Activated CD4-positive, alpha-beta T cell treated with anti-CD3 and anti-CD28 coated beads, Interleukin-2, amount 50 U/mL, for 1 hour (primary cell): ENCODE measurements at regions not wholly inside any gene's neighbourhood (a gene's known extent, or its start where the extent isn't known, plus 50 kb on each side); places are given as distances from the start of the nearest gene placed in this dataset.

Source experiments
- DNase-seq: peaks from one replicate; pipeline ENCODE4 v3.0.0-alpha.2; 2020

DNA sequence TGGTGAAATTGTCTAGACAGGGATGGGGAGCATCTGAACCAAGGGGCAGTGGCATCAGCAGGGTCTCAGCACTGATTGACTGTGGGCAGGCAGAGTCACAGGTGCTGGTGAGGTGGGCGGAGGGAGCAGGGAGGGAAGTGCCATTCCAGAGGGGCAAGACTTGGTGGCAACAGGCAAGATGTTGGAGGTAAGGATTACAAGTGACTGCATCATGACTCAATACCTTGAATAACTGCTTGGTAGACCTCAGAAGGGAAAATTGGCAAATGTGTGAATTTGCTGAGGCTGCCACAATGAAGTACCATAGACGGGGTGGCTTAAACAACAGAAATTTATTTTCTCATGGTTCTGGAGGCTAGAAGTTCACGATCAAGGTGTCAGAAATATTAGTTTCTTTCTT, 419.1 kb downstream of the HS3ST3B1 start:
- no peak for DNase-seq

GRCh38 chr17:14717859-14718258, 417.0 kb downstream of the HS3ST3B1 start:
- DNase-seq: no peak

GRCh38 chr17:14715561-14715960, 414.7 kb downstream of the HS3ST3B1 start:
- DNase-seq: no peak

GRCh38 chr17:14712611-14713021, 411.7 kb downstream of the HS3ST3B1 start:
- DNase-seq: no peak

GRCh38 chr17:14704121-14704520, 403.2 kb downstream of the HS3ST3B1 start:
- DNase-seq: no peak

- no peak for DNase-seq
Measured at GRCh38 chr17:14701886-14702285, 401.0 kb downstream of the HS3ST3B1 start.

DNA sequence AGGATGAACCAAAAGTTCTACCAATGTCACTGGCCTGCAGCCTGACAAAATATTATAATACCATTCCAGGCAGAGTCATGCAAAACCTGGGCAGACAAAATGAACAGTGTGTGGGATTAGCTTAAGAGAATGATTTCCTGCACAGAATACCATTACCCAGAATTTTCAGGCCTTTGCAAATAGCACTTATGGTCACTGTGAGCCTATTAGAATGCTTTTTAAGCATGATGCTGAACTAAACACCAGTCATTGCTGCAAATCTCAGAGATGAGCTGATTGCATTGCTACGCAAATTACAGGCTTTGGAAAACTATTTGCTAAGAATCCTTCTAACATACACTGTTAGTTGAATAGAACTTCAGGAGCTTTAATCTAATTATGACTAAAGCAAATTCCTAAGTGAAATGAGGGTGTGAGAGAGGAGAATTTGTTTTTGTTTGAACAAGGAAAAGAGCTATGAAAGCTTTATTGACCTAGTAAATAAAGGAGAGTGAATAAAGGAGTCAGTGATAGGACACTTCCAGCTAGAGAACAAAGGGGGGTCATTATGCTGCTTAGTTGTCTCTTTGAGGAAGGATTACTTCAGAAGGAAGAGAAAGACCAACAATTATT, 398.8 kb downstream of the HS3ST3B1 start:
- no peak for DNase-seq

DNA sequence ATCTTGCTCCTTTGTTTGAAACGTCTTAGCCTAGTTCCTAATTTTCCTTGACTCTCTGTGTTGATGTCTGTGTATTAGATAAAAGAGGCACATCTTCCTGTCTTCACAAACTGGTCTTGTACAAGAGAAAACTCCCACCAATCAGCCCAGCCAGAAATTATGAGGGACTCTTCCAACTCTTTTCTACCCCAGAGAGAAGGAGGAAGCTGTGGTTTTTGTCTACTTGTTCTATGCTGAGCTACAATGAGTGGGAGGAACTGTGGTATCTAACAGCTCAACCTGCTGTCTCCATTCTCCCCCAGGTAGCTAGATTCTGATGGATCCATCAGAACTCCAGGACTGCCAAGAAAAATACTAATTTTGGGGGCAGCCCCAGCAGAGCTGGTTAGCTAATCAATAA, 392.5 kb downstream of the HS3ST3B1 start:
- DNase-seq: no peak

DNA sequence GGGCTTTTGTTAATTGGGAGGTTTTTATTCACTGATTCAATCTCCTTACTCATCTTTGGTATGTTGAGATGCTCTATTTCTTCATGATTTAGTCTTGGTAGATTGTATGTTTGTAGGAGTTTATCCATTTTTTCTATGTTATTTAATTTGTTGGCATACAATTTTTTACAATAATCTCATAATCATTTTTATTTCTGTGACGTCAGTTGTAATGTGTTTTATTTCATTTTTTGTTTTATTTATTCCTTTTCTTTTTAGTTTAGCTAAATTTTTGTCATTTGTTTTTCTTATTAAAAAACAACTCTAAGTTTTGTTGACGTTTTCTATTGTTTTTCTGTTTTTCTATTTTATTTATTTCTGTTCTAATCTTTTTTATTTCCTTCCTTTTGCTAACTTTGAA, 389.8 kb downstream of the HS3ST3B1 start:
- DNase-seq: no peak

- DNase-seq: no peak
Measured at GRCh38 chr17:14688134-14688533, 387.3 kb downstream of the HS3ST3B1 start.

DNA sequence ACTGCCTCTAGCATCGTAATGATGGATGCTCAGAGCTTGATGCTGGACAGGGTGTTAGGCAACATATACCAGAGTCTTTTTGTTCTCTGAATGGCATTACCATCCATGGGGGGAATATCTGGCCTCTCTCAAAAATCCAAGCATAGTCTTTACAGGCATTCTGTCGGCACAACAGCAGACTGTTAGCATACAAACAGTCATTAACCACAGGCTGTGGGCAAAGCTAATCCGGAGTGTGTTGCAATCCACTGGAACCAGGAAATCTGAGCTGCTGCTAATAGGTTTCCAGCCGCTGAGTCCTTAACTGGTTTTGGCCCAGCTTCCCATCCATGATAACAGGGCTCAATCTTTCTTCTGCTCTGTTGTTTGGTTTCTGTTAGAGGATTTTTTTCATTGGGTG, 371.9 kb downstream of the HS3ST3B1 start:
- DNase-seq: no peak

- DNase-seq: no peak
Measured at GRCh38 chr17:14670861-14671260, 370.0 kb downstream of the HS3ST3B1 start.

DNA sequence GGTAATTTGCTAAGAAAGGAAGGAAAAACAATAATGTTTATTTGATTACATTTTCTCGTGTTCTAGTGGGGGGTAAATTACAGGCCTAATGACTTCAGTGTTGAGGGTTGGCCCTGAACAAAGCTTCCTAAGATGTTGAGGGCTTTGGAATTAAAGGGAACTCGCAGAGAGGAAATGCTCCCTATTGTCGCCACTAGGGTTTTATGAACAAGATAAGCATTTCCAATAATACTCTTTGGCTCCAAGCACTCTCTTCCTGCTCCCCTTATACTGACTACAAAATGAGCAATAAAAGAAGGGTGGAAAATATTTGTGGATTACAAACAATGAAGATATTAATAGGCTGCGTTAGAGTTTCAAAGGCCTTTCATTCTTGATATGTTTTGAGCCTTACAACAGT, 363.6 kb downstream of the HS3ST3B1 start:
- no peak for DNase-seq

- DNase-seq: no peak
Measured at GRCh38 chr17:14641117-14641516, 340.2 kb downstream of the HS3ST3B1 start.

DNA sequence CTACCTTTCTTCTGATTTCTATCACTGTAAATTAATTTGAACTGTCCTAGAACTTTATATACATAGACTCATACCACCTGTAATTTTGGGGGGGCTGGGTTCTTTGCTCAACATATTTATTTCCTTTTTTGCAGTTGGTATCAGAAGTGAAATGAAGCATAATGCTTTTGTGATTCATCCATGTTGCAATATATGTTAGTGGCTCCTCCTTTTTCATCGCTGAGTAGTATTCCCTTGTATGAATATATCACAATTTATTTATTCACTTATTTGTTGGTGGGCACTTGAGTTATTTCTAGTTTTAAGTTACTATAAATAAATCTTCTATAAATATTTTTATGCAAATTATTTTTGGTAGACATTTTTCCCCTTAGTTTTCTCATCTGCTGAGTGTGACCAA, 336.4 kb downstream of the HS3ST3B1 start:
- no peak for DNase-seq

DNA sequence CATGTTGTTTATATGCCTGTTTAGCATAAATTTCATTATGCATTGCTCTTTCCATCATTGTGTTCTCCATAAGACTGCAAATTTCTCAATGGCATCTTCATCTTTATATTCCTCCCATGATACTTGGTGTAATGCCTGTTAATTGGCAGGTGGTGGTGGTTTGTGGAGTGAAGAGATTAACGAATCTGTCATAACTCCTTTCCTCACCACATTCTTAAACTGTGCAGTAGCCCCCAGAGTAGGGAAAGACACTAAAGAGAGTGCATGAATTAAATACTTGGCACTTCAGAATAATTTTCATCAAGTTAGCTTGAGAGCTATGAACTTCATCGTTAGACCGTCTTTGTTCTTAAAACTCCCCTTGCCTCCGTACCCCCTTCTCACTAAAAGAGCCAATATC, 329.7 kb downstream of the HS3ST3B1 start:
- DNase-seq: no peak

- no peak for DNase-seq
Measured at GRCh38 chr17:14630046-14630445, 329.2 kb downstream of the HS3ST3B1 start.

GRCh38 chr17:14622615-14623101, 321.8 kb downstream of the HS3ST3B1 start:
- DNase-seq: no peak

- DNase-seq: no peak
Measured at GRCh38 chr17:14621826-14622614, 321.1 kb downstream of the HS3ST3B1 start.

DNA sequence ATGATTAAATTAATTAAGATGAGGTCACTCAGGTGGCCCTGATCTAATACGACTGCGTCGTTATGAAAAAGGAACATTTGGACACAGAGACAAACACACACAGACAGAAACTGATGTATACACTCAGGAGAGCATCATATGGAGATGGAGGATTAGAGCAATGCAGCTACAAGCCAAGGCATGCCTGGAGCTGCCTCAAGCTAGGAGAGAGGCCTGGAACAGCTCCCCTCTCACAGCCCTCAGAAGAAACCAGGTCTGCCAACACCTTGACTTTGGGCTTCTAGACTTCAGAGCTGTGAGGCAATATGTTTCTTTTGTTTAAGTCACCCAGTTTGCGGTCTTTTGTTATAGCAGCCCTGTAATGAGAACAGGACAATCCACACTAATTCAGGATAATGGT, 318.9 kb downstream of the HS3ST3B1 start:
- no peak for DNase-seq

GRCh38 chr17:14616528-14616927, 315.6 kb downstream of the HS3ST3B1 start:
- DNase-seq: no peak

DNA sequence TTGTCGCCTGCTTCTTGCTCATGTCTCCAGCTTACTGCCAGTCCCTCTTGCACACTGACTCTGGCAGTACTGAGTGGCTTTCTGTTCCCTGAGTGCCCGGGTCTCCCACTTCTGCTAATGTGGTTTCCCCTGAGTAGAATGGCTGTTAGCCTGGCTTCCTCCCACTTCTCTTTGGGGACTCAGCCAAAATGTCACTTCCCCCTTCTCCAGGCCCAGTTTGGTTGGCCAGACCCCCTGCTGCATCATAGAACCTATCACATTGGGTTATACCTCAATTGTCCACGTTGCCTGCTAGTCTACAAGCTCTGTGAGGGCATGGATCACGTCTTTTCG, 304.4 kb downstream of the HS3ST3B1 start:
- DNase-seq: no peak

GRCh38 chr17:14604591-14605266, 303.8 kb downstream of the HS3ST3B1 start:
- DNase-seq: no peak

DNA sequence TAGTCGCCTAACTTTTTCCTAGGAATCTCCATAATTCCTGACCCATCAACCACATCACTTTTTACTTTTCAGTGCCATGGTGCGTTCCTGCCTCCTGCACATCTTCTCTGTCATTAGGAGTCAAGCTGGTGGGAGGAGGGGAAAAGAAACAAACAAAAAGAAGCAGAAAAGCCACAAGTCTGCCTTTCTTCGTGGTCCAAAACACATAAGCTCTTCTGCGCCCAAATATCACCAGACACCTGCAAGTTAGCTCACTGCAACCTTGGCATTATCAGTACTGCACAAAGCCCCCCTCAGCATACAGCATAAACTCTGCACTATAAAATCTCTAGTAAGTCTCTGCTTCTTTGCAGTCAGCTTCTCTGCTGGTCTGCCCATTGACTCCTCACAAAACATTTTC, 295.3 kb downstream of the HS3ST3B1 start:
- no peak for DNase-seq
